PFSK-1 (cell line): ENCODE measurements at regions not wholly inside any gene's neighbourhood (a gene's known extent, or its start where the extent isn't known, plus 50 kb on each side); places are given as distances from the start of the nearest gene placed in this dataset.

ENCODE experiments used
- FOXP2 ChIP-seq: optimal IDR thresholded peaks from 2 replicates; pipeline ENCODE3; 2011; ENCODE audit warnings: borderline replicate concordance, control low read depth, inconsistent platforms; ENCODE audit not compliant: insufficient read depth; ENCODE audit errors: extremely low read length, extremely low read depth
- POLR2AphosphoS5 ChIP-seq: IDR thresholded peaks from 2 replicates; pipeline ENCODE4 v1.6.1; 2012; ENCODE audit warnings: low read depth, mild to moderate bottlenecking, control low read depth, low read length, moderate library complexity
- REST ChIP-seq, 2 experiments: IDR thresholded peaks; 2 replicates each; pipeline versions ENCODE4 v1.6.1 to v1.8.0; 2011 to 2012; ENCODE audit warnings: low read depth in 2 of 2, low read length in 2 of 2, control low read depth in 1 of 2, inconsistent platforms in 1 of 2, mild to moderate bottlenecking in 1 of 2, moderate library complexity in 1 of 2; ENCODE audit not compliant: insufficient read depth in 1 of 2
- SIN3A ChIP-seq: IDR thresholded peaks from 2 replicates; pipeline ENCODE4 v1.6.1; 2012; ENCODE audit warnings: mild to moderate bottlenecking, low read length, moderate library complexity, borderline replicate concordance; ENCODE audit not compliant: insufficient read depth
- TAF1 ChIP-seq: IDR thresholded peaks from 2 replicates; pipeline ENCODE4 v1.6.1; 2012; ENCODE audit warnings: low read length, control low read depth, borderline replicate concordance; ENCODE audit not compliant: insufficient read depth

- TF ChIP-seq POLR2AphosphoS5 (no peak), SIN3A (no peak), TAF1 (no peak), REST (IDR thresholded peaks at IDR 0.05; ENCODE audit: insufficient read depth in 1 of 2, low read depth in 2 of 2, low read length in 2 of 2) (no peak), FOXP2 (no peak)
Observed at GRCh38 chr22:47665151-47665550, 902.7 kb downstream of the TBC1D22A start.
